Endothelial cell of umbilical vein (primary cell): ENCODE measurements at regions not wholly inside any gene's neighbourhood (a gene's known extent, or its start where the extent isn't known, plus 50 kb on each side); places are given as distances from the start of the nearest gene placed in this dataset.

Experiments used
- BruUV-seq: library from RNA; stranded (reverse); fragments of 400-500 nt; replicated peaks from 2 replicates; lab custom pipeline; 2021; lab: Mats Ljungman, UMichigan
- CTCF ChIA-PET: fragments of 300-600, 350-600 bp; sonication (Branson Sonifier 250); formaldehyde crosslinking; loops from one replicate; lab custom pipeline; 2021; ENCODE audit warnings: antibody characterized with exemption, inconsistent platforms; lab: Charles Lee
- POLR2A ChIA-PET: fragments of 300-600, 350-600 bp; sonication (Branson Sonifier 250); formaldehyde crosslinking; loops from one replicate; lab custom pipeline; 2021; ENCODE audit warnings: antibody characterized with exemption, inconsistent platforms; lab: Charles Lee
- DNase-seq: peaks from one replicate; pipeline ENCODE4 v3.0.0-alpha.2; 2011; ENCODE audit warnings: low read depth, low spot score
- FAIRE-seq: peaks from 2 replicates; lab custom pipeline; 2011; peaks lifted over from hg19 to GRCh38; lab: Jason Lieb, UNC
- H2AFZ ChIP-seq: 2 replicates; pipeline ENCODE4 v1.6.0; 2012; ENCODE audit warnings: low read depth, low read length, control low read depth, inconsistent platforms
- H3K27ac ChIP-seq: 2 replicates; pipeline ENCODE4 v1.5.1; 2011; ENCODE audit warnings: low read depth, mild to moderate bottlenecking, control low read depth, low read length, moderate library complexity; ENCODE audit not compliant: insufficient read depth
- H3K27me3 ChIP-seq, 2 experiments: 2 replicates each; pipeline versions ENCODE4 v1.6.0 to v1.6.1; 2011; ENCODE audit warnings: low read length in 2 of 2, mixed read lengths in 1 of 2; ENCODE audit not compliant: control insufficient read depth in 2 of 2, insufficient read depth in 2 of 2
- H3K36me3 ChIP-seq, 2 experiments: 2 replicates in 1 of 2; 3 replicates in 1 of 2; pipeline ENCODE4 v1.5.1; 2011; ENCODE audit warnings: low read length in 2 of 2, mild to moderate bottlenecking in 1 of 2, moderate library complexity in 1 of 2; ENCODE audit not compliant: control insufficient read depth in 2 of 2, insufficient read depth in 2 of 2; ENCODE audit errors: extremely low read depth in 1 of 2
- H3K4me1 ChIP-seq: 3 replicates; pipeline ENCODE4 v1.5.1; 2011; ENCODE audit warnings: mild to moderate bottlenecking, low read length; ENCODE audit not compliant: control insufficient read depth, insufficient read depth; ENCODE audit errors: extremely low read depth
- H3K4me2 ChIP-seq: 2 replicates; pipeline ENCODE4 v1.6.1; 2011; ENCODE audit warnings: low read length, control low read depth, mixed read lengths; ENCODE audit not compliant: insufficient read depth
- H3K4me3 ChIP-seq, 3 experiments: fragments of 200-600 bp in 1 of 3; sonication (generic), shearing (Covaris generic) in 1 of 3; replicated peaks in 1 of 3; 2 replicates each; pipeline ENCODE4 v1.5.1; 2011 to 2016; ENCODE audit warnings: control low read depth in 3 of 3, low read length in 3 of 3, mild to moderate bottlenecking in 2 of 3, inconsistent platforms in 1 of 3, low read depth in 1 of 3, moderate library complexity in 1 of 3; ENCODE audit not compliant: insufficient read depth in 1 of 3
- H3K79me2 ChIP-seq: 2 replicates; pipeline ENCODE4 v1.6.0; 2012; ENCODE audit warnings: low read length, inconsistent platforms; ENCODE audit not compliant: control insufficient read depth, insufficient read depth
- H3K9ac ChIP-seq: replicated peaks from 2 replicates; pipeline ENCODE3; 2011; ENCODE audit warnings: low read length, control low read depth; ENCODE audit not compliant: insufficient read depth; ENCODE audit errors: extremely low read depth
- H3K9me1 ChIP-seq: replicated peaks from 3 replicates; pipeline ENCODE4 v1.6.0; 2011; ENCODE audit warnings: mild to moderate bottlenecking, low read length; ENCODE audit not compliant: control insufficient read depth, insufficient read depth; ENCODE audit errors: extremely low read depth
- H3K9me3 ChIP-seq: replicated peaks from 2 replicates; pipeline ENCODE4 v1.5.1; 2012; ENCODE audit warnings: low read length, inconsistent platforms; ENCODE audit not compliant: control insufficient read depth, insufficient read depth
- H4K20me1 ChIP-seq: replicated peaks from 2 replicates; pipeline ENCODE3; 2011; ENCODE audit warnings: mild to moderate bottlenecking, low read length; ENCODE audit not compliant: control insufficient read depth, insufficient read depth; ENCODE audit errors: extremely low read depth
- CTCF ChIP-seq, 2 donors: IDR thresholded peaks; 1 replicate in 1 of 2; 2 replicates in 1 of 2; pipeline ENCODE4 v1.5.1; 2011; ENCODE audit warnings: low read length in 2 of 2, mild to moderate bottlenecking in 2 of 2, moderate library complexity in 2 of 2, control low read depth in 1 of 2, inconsistent platforms in 1 of 2, low read depth in 1 of 2; ENCODE audit not compliant: insufficient read depth in 1 of 2; ENCODE audit errors: extremely low read depth in 1 of 2
- EZH2 ChIP-seq: IDR thresholded peaks from 2 replicates; pipeline ENCODE4 v1.6.1; 2012; ENCODE audit warnings: borderline replicate concordance, low read depth, mild to moderate bottlenecking, moderate library complexity, low read length, inconsistent platforms; ENCODE audit not compliant: severe bottlenecking
- FOS ChIP-seq: IDR thresholded peaks from 2 replicates; pipeline ENCODE4 v1.6.1; 2011; ENCODE audit warnings: mild to moderate bottlenecking, low read length, moderate library complexity, borderline replicate concordance; ENCODE audit not compliant: insufficient read depth
- GATA2 ChIP-seq: IDR thresholded peaks from 2 replicates; pipeline ENCODE4 v1.7.0; 2011; ENCODE audit warnings: low read depth, mild to moderate bottlenecking, moderate library complexity, mixed read lengths, low read length; ENCODE audit not compliant: insufficient read length, insufficient read depth
- JUN ChIP-seq: IDR thresholded peaks from 2 replicates; pipeline ENCODE4 v1.6.1; 2011; ENCODE audit warnings: borderline replicate concordance, low read depth; ENCODE audit not compliant: insufficient read length, insufficient read depth
- MAX ChIP-seq: IDR thresholded peaks from 2 replicates; pipeline ENCODE4 v1.6.1; 2011; ENCODE audit not compliant: insufficient read depth, insufficient read length
- MYC ChIP-seq: IDR thresholded peaks from one replicate; pipeline ENCODE4 v1.6.1; 2011; ENCODE audit warnings: mild to moderate bottlenecking, low read depth, low read length
- POLR2A ChIP-seq: IDR thresholded peaks from 2 replicates; pipeline ENCODE4 v1.6.1; 2012; ENCODE audit warnings: low read depth, mild to moderate bottlenecking, control low read depth, low read length
- POLR2AphosphoS5 ChIP-seq: IDR thresholded peaks from 2 replicates; pipeline ENCODE4 v1.6.1; 2012; ENCODE audit warnings: low read depth, mild to moderate bottlenecking, control low read depth, low read length, moderate library complexity; ENCODE audit not compliant: insufficient read depth
- dilution Hi-C: fragments of 300-500 bp; cut with MboI; formaldehyde crosslinking; loops from one replicate; pipeline ENCODE4 v1.15.0; 2019; ENCODE audit warnings: low sequenced_read_pairs; ENCODE audit not compliant: extremely low pct_ligation_motif_present
- intact Hi-C: fragments of 100-400 bp; cut with micrococcal nuclease; formaldehyde crosslinking; loops from one replicate; pipeline ENCODE4 v1.10.0; 2022

GRCh38 chr22:49322231-49322630 lies 505.4 kb downstream of the BRD1 start:
- no peaks in the 10 kb centered on the region for H3K4me1 ChIP-seq
- H3K9me3 ChIP-seq = no peaks in the 10 kb centered on the region
- H3K4me2 ChIP-seq = no peak overlapping the region
- no peak for DNase-seq
- POLR2A ChIA-PET = no interaction called here
- intact Hi-C loops (no loop called here), dilution Hi-C loops (no loop called here)
- H4K20me1 ChIP-seq = no peaks in the 10 kb centered on the region
- H3K27me3 ChIP-seq = no peaks in the 10 kb centered on the region
- H3K4me3 ChIP-seq = no peak overlapping the region
- H2AFZ ChIP-seq = no peak overlapping the region
- no TSS peak for BruUV-seq
- no peaks in the 10 kb centered on the region for H3K36me3 ChIP-seq
- CTCF ChIA-PET = no interaction called here
- H3K9me1 ChIP-seq = no peaks in the 10 kb centered on the region
- no peak overlapping the region for H3K27ac ChIP-seq
- no peaks in the 10 kb centered on the region for H3K79me2 ChIP-seq
- TF ChIP-seq MYC (no peak), JUN (no peak), FOS (no peak), POLR2AphosphoS5 (no peak), GATA2 (no peak), EZH2 (no peak)
- FAIRE-seq = no peak
- H3K9ac ChIP-seq = no peak overlapping the region

- H3K4me1 ChIP-seq = no peaks in the 10 kb centered on the region
- H3K9ac ChIP-seq = no peak overlapping the region
- ChIA-PET CTCF (no interaction called here), POLR2A (no interaction called here)
- no peaks in the 10 kb centered on the region for H3K9me3 ChIP-seq
- H3K36me3 ChIP-seq = no peaks in the 10 kb centered on the region
- H3K27me3 ChIP-seq = no peaks in the 10 kb centered on the region
- H3K27ac ChIP-seq = no peak overlapping the region
- no peak overlapping the region for H3K4me2 ChIP-seq
- H3K9me1 ChIP-seq = no peaks in the 10 kb centered on the region
- FAIRE-seq (no peak), DNase-seq (no peak)
- no peak for TF ChIP-seq GATA2
- TF ChIP-seq MAX = no peak
- TF ChIP-seq CTCF (IDR thresholded peaks at IDR 0.05; ENCODE audit: extremely low read depth in 1 of 2, insufficient read depth in 1 of 2, low read depth in 1 of 2, low read length in 2 of 2) = no peak
- TF ChIP-seq JUN = no peak
- TF ChIP-seq MYC = no peak
- no peak for TF ChIP-seq POLR2A
- TF ChIP-seq POLR2AphosphoS5 = no peak
- no peak for TF ChIP-seq FOS
- TF ChIP-seq EZH2 = no peak
- no peaks in the 10 kb centered on the region for H4K20me1 ChIP-seq
- H3K79me2 ChIP-seq = no peaks in the 10 kb centered on the region
- no peak overlapping the region for H3K4me3 ChIP-seq
- intact Hi-C loops (no loop called here), dilution Hi-C loops (no loop called here)
- H2AFZ ChIP-seq = no peak overlapping the region
- no TSS peak for BruUV-seq
Measured at GRCh38 chr22:49321477-49322055, 506.1 kb downstream of the BRD1 start.
